IPS-NIHi11 (cell line): ENCODE measurements at regions not wholly inside any gene's neighbourhood (a gene's known extent, or its start where the extent isn't known, plus 50 kb on each side); places are given as distances from the start of the nearest gene placed in this dataset.

Experiments used
- DNase-seq: peaks from one replicate; pipeline ENCODE4 v3.0.0; 2012; ENCODE audit warnings: mixed read lengths, low spot score

DNA sequence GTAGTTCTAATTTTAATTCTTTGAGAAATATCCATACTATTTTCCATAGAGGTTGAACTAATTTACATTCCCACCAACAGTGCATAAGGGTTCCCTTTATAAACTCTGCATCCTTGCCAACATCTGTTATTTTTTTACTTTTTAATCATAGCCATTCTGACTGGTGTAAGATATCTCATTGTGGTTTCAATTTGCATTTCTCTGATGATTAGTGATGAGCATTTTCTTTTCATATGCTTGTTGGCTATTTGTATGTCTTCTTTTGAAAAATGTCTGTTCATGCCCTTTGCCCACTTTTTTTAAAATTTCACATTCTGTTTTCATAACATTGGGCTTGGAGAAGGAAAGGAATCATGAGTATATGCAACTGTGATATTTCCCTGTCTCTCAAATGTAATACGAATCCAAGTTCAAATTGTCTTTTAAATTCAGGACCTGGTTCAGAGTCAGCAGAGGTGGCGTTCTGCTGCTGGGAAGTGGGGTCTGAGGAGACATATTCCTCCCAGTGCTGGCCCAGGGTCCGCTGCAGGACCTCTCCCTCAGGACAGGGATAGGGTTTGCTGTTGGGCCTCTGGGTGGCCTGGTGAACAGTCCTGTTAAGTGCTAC lies 81.2 kb upstream of the ETV6 start:
- DNase-seq = no peak

DNA sequence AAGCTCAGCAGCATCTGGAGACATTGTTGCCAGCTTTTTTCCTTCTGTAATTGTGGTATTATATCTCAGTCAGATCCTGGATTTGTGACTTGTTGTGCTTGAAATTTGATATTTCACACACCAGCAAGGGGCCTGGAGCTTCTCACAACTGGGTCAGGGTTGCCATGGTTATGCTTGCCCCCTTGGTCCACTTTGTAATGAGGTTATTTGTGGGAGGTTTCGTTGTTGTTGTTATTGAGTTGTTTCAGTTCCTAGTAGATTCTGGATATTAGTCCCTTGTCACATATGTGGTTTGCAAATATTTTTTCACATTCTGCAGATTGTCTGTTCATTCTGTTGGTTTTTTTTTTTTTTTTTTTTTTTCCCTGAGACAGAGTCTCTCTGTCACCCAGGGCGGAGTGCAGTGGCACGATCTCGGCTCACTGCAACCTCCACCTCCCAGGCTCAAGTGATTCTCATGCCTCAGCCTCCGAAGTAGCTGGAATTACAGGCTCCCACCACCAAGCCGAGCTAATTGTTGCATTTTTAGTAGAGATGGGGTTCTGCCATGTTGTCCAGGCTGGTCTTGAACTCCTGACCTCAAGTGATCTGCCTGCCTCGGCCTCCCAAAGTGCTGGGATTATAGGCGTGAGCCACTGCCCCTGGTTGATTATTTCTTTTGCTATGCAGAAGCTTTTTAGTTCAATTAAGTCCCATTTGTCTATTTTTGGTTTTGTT lies 80.6 kb upstream of the ETV6 start:
- DNase-seq = no peak

DNA sequence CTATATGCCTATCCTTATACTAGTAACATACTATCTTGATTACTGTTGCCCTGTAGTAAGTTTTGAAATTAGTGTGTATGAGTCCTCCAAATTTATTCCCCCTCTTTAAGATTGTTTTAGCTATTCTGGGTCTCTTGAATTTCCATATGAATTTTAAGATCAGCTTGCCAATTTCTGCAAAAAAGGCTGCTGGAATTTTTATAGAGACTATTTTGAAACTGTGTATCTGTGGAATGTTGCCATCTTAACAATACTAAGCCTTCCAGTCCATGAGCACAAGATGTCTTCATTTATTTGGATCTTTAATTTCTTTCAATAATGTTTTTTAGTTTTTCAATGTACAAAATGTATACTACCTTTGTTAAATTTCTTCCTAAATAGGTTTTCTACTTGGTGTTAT lies 79.8 kb upstream of the ETV6 start:
- DNase-seq = no peak

DNA sequence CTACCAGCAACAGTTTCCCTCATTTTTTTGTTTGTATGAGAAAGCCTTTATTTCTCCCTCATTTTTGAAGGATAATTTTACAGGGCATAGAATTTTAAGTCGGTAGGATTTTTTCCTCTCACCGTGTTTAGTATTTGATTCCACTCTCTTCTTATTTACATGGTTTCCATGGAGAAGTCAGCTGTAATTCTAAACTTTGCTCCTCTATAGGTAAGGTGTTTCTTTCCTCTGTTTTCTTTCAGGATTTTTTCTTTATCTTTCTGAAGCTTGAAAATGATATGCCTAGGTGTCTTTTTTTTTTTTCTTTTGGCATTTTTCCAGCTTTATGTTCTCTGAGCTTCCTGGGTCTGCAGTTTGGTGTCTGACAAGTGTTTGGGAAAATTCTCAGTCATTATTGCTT lies 75.6 kb upstream of the ETV6 start:
- no peak for DNase-seq

DNA sequence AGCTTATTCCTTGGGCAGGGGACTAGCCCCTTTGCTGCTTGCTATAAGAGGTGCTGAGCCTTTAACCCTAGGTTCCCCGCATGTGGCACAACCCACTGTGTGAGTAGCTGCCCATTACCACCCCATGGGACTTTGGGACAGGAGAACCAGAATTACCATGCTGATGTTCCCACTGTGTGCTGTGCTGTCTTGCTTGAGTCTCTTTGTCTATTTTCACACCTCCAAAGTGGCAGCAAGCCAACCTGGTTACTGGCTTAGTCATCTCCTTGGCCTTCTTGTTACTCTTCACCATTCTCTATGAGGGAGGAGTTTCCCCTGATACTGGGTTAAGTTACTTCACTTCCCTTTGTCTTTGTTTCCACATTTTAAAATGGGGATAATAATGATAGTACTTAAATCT lies 73.4 kb upstream of the ETV6 start:
- no peak for DNase-seq

DNA sequence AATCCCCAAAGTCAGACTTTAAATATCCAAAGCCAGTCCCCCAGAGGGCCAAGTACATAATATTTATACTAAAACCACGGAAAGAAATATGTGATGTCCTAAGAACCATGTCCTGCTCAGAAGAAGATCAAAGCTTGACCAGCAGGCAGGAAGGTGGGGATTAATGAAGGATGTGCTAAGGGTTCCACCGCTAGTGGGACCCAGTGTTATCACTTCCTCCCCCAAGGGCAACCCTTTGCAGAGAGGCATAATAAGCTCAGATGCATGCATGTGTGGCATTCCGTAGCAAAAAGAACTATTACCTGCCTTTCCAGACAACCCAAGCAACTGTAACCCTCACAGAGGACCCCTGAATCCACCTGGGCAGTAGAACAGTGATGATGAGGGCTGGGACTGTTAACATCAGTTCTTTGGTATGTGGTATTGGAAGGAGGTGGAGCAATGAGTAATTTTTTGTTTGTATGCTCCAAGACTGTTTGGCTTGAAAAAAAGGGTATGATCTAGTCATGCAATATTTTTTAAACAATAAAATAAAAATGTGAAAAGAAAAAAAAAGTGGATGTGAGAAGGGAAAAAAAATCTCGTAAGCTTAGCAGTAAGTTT lies 71.7 kb upstream of the ETV6 start:
- no peak for DNase-seq

DNA sequence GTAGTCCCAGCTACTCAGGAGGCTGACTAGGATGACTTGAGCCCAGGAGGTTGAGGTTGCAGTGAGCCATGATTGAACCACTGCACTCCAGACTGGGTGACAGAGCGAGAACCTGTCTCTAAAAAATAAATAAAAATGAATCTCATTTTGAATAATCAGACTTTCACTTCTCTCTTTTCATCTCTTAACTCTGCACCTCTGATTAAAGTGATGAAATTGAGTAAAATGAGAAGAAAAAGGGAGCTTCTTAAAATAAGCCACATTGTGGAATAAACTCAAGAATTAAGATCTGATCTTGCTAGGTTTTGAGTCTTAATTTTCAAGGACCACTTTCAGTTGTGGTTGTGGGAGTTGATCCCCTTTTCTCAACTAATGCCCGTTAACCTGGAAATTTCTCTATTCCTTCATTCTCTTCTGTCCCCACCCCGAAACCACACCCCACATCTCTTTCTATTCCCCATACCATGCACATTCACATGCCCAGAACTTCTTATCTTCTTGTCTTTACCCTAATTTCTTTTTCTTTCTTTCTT lies 70.9 kb upstream of the ETV6 start:
- no peak for DNase-seq

DNA sequence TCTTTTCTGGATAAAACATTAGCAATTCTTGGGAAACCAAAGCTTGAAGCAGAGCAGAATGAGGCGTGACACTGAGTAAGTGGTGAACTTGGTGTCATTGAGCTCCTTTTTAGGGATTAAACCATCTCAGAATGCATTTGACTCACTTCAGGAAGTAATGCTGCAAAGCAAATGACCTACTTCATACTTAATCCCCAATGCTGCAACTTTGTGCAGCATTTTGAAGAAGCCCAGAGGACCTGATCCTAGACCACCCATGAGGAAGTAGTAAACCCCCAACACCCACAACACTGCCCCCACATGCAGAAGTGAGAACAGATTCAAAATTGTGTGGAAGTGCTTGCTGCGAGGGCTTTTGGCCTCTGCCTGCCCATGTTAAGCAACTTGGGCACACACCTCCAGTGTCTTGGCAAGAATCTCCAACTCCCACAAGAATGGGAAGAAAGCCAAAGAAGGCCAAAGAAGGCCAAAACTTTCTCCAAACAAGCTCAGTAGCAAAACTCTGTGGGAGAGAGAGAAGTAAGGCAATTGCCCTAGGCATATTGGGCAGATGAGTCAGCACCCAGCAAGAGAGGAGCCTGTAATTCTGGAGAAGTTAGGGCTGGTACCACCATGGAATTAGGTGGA lies 69.2 kb upstream of the ETV6 start:
- DNase-seq = no peak

DNA sequence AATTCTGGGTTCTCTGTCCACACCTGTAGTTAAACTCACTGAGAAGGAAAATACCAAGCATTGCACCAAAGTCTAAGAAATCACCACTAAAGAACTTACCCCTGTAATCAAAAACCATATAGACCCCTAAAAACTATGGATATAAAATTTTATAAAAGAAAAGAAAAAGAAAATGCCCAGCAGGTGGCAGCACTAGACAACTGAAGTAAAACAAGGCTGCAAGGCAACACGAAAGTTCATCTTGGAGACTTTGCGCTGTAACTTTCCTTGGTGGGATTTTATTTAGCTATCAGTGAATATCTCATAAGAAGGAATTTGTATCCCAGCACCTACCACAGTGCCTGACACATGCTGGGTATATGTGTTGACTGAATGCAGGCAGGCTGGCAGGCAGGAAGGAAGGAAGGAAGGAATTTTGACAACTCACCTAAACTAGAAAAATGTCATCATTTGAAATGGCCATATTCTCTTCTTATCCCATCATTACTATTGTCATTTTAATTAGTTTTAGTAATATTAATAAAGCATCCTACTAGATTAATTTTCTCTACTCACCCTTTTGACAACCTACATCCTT lies 68.2 kb upstream of the ETV6 start:
- peak; percentile 65 for DNase-seq

DNA sequence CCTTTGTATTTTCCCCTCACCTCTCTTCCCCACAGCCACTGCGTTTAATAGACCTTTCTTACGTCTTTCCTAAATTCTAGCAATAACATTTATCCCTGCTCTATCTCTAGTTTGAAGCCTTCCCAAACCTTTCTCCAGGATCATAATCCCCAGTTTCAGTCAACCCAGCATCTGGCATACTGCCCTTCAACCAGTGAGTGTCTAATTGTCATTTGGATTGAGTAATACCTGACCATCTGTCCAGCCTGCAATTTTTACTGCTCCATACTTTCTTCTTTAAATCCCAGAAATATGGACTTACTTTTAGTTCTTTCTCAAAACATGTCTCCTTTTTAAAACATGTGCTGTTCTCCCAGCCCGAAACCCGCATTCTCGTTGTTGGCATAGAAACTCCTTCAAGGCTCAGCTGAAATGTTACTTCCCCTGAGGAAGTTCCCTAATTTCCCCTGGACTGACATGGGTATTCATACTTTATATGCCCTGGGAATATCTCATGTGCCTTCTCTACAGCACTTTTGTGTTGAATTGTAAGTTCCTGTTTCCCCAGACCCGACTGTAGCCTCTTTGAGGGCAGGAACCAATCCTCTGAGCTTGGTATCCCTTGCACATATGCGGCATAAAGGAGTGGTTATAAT lies 65.1 kb upstream of the ETV6 start:
- no peak for DNase-seq

DNA sequence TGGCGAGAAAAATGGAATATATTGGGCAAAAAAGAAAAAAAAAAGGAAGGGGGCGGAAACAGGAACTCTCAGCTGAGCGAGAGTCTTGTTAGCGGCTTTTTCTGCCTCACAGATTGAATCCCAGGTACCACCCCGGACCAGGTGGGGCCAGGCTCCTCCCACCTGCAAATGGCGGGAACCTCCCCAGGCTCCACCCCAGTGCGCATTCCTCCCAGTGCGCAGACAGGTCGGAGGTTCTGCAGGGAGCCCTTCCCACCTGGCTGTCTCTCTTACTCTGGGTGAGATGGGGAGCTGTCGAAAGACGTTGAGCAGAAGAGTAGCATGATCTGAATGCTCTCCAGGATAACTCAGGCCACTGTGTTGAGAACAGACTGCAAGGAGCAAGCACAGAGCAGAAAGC lies 57.0 kb upstream of the ETV6 start:
- no peak for DNase-seq

DNA sequence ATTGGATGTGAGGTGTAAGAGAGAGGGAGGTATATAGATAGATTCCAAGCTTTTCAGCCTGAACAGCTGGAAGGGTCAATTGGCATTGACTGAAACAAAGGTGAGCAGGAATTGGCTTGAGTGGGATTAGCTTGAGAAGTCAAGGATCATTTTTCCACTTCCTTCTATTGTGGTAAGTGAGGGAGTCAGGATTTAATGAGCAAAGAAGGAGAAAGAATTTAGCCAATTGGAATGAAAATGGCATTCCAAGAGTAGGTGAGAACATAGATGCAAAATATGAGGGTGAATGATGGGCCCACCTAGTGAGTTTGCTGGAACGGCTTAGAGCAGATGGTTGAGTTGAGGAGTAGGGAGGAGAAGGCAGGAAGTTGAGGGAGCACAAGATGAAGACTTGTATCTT lies 56.5 kb upstream of the ETV6 start:
- no peak for DNase-seq

DNA sequence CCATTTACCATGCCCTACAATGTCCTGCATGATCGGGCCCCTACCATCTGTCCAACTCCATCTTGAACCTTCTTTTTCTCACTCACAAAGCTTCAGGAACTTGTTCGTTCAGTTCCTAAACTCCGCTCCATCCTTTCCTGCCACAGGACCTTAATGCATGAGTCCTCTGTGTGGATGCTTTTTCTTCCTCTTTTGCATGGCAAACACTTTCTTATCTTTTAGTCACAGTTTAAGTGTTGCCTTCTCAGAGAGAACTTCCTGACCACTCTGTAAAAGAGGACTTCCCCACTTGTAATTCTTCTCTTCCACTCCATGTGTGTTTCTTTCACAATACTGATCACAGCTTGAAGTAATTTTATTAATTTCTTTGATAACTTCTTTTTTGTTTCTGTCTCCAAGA lies 54.4 kb upstream of the ETV6 start:
- DNase-seq = no peak

DNA sequence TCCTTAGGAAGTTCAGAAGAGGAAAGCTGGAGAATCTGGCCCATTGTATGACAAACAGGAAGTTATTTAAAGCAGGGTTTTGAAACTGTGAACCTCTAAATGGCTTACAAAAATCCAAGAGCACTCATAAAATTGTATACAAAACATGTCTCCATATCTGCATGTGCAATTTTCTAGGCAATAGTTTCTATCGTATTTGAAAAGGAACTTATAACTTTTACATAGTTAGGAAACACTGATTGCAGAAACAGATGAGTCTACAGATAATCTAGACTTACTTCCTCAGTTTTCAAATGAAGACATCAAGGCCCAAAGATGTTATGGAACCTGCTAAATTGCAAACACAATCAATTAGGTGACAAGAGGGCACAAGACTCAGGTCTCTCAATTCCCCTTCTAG lies 53.3 kb upstream of the ETV6 start:
- no peak for DNase-seq

DNA sequence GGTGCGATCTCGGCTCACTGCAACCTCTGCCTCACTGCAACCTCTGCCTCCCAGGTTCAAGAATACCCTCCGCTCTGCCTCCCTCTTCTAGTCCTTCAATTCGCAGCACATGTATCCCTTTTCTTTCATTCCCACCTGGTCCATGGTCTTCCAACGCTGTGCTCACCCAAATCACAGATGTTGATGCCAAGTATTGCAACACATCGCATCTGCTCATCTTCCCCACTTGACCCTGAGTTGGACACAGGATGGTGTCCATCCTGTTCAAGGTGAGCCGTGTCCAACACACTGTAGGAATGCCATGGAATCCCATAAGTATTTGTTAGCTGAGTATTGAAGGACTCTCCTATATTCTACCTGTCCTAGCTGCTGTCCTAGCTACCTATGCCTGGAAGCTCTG lies 50.6 kb upstream of the ETV6 start:
- no peak for DNase-seq
